ENCODE measurements at regions not wholly inside any gene's neighbourhood (a gene's known extent, or its start where the extent isn't known, plus 50 kb on each side); places are given as distances from the start of the nearest gene placed in this dataset.

DNA sequence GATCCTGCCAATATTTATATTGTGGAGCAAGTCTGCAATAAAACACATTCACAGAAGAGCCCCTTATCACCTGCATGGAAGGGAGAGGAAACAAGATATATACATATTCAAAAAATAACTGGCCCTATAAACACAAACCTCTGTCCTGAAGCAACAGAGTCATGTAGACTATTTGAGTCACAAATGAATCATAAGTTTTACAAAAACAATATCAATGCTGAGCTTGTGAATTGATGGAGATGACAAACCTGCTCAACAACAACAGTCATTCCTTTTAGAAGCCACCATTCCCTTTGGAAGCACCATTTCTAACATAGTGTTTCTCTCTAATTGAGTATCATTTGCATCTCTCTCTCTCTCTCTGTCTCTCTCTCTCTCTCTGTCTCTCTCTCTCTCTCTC lies 313.9 kb downstream of the MID1IP1 start:
- Histone ChIP-seq H3K4me2 (ENCODE audit: control insufficient read depth, extremely low read depth, insufficient read depth, low read depth, low read length) (no peak overlapping the region), H3K9me3 (ENCODE audit: control insufficient read depth, low read depth, low read length) (no peaks in the 10 kb centered on the region), H3K36me3 (ENCODE audit: control insufficient read depth in 2 of 2, extremely low read depth in 1 of 2, insufficient read depth in 2 of 2, low read length in 2 of 2) (no peaks in the 10 kb centered on the region), H2AFZ (ENCODE audit: control insufficient read depth, low read length) (no peak overlapping the region), H3K9ac (ENCODE audit: control insufficient read depth, extremely low read depth, insufficient read depth, low read length) (no peak overlapping the region), H3K27me3 (ENCODE audit: control insufficient read depth, extremely low read depth, insufficient read depth, low read length) (no peaks in the 10 kb centered on the region), H4K20me1 (ENCODE audit: control insufficient read depth, extremely low read depth, insufficient read depth, low read length) (no peaks in the 10 kb centered on the region), H3K79me2 (ENCODE audit: control insufficient read depth, insufficient read depth, low read length) (no peaks in the 10 kb centered on the region), H3K4me1 (ENCODE audit: control insufficient read depth, extremely low read depth, insufficient read depth, low read length) (peaks cover 4% of the 10 kb centered on the region), H3K4me3 (ENCODE audit: control insufficient read depth in 2 of 3, extremely low read depth in 1 of 3, insufficient read depth in 2 of 3, low read depth in 1 of 3, low read length in 3 of 3) (no peak overlapping the region), H3K9me1 (ENCODE audit: control insufficient read depth, extremely low read depth, insufficient read depth, low read length) (no peaks in the 10 kb centered on the region), H3K27ac (ENCODE audit: control insufficient read depth, insufficient read depth, low read length) (no peak overlapping the region)
- TF ChIP-seq EZH2 (IDR thresholded peaks at IDR 0.05; ENCODE audit: low read length): no peak
- TF ChIP-seq, protein P1, sequence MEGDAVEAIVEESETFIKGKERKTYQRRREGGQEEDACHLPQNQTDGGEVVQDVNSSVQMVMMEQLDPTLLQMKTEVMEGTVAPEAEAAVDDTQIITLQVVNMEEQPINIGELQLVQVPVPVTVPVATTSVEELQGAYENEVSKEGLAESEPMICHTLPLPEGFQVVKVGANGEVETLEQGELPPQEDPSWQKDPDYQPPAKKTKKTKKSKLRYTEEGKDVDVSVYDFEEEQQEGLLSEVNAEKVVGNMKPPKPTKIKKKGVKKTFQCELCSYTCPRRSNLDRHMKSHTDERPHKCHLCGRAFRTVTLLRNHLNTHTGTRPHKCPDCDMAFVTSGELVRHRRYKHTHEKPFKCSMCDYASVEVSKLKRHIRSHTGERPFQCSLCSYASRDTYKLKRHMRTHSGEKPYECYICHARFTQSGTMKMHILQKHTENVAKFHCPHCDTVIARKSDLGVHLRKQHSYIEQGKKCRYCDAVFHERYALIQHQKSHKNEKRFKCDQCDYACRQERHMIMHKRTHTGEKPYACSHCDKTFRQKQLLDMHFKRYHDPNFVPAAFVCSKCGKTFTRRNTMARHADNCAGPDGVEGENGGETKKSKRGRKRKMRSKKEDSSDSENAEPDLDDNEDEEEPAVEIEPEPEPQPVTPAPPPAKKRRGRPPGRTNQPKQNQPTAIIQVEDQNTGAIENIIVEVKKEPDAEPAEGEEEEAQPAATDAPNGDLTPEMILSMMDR (optimal IDR thresholded peaks at IDR 0.05 in 1 of 3, IDR thresholded peaks at IDR 0.05 in 1 of 3, conservative IDR thresholded peaks at IDR 0.05 in 1 of 3; ENCODE audit: extremely low read depth in 1 of 3, insufficient read depth in 2 of 3, low read length in 3 of 3): no peak
- dilution Hi-C loops (cut with MboI; ENCODE audit: extremely low pct_ligation_motif_present, low sequenced_read_pairs): no loop called here
- no peak for DNase-seq (ENCODE audit: low read depth, low spot score)
- FAIRE-seq: no peak

DNA sequence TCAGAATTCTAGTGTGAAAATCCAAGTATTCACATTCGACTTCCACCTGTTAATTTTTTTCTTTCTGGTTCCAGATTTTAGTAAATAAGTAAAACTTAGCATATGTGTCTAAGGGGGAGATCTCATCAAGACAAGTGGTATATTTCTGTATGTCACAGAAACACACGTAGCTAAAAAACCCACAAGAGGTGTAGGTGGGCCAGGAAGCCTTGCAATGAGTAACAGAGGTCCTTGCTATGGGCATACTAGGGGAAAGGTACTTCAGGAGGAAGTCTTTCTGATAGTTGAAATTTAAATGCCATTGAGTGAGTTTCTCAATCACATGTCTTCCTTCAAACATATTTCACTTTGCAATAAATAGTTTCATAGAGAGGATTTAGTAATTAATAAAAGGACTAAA lies 315.8 kb downstream of the MID1IP1 start:
- no peak overlapping the region for H3K4me2 ChIP-seq (ENCODE audit: control insufficient read depth, extremely low read depth, insufficient read depth, low read depth, low read length)
- TF ChIP-seq, protein P1 (optimal IDR thresholded peaks at IDR 0.05 in 1 of 3, IDR thresholded peaks at IDR 0.05 in 1 of 3, conservative IDR thresholded peaks at IDR 0.05 in 1 of 3; ENCODE audit: extremely low read depth in 1 of 3, insufficient read depth in 2 of 3, low read length in 3 of 3): no peak
- TF ChIP-seq EZH2 (IDR thresholded peaks at IDR 0.05; ENCODE audit: low read length): no peak
- no peak for FAIRE-seq
- H3K36me3 ChIP-seq (ENCODE audit: control insufficient read depth in 2 of 2, extremely low read depth in 1 of 2, insufficient read depth in 2 of 2, low read length in 2 of 2): no peaks in the 10 kb centered on the region
- H3K79me2 ChIP-seq (ENCODE audit: control insufficient read depth, insufficient read depth, low read length): no peaks in the 10 kb centered on the region
- no peak overlapping the region for H3K9ac ChIP-seq (ENCODE audit: control insufficient read depth, extremely low read depth, insufficient read depth, low read length)
- dilution Hi-C loops (cut with MboI; ENCODE audit: extremely low pct_ligation_motif_present, low sequenced_read_pairs): no loop called here
- no peaks in the 10 kb centered on the region for H3K9me1 ChIP-seq (ENCODE audit: control insufficient read depth, extremely low read depth, insufficient read depth, low read length)
- no peak overlapping the region for H3K4me3 ChIP-seq (ENCODE audit: control insufficient read depth in 2 of 3, extremely low read depth in 1 of 3, insufficient read depth in 2 of 3, low read depth in 1 of 3, low read length in 3 of 3)
- no peak overlapping the region for H2AFZ ChIP-seq (ENCODE audit: control insufficient read depth, low read length)
- peaks cover 4% of the 10 kb centered on the region for H3K4me1 ChIP-seq (ENCODE audit: control insufficient read depth, extremely low read depth, insufficient read depth, low read length)
- no peaks in the 10 kb centered on the region for H3K27me3 ChIP-seq (ENCODE audit: control insufficient read depth, extremely low read depth, insufficient read depth, low read length)
- no peak overlapping the region for H3K27ac ChIP-seq (ENCODE audit: control insufficient read depth, insufficient read depth, low read length)
- H4K20me1 ChIP-seq (ENCODE audit: control insufficient read depth, extremely low read depth, insufficient read depth, low read length): no peaks in the 10 kb centered on the region
- no peak for DNase-seq (ENCODE audit: low read depth, low spot score)
- no peaks in the 10 kb centered on the region for H3K9me3 ChIP-seq (ENCODE audit: control insufficient read depth, low read depth, low read length)

Measured in keratinocyte (primary cell).